GM13976 (cell line): ENCODE measurements at regions not wholly inside any gene's neighbourhood (a gene's known extent, or its start where the extent isn't known, plus 50 kb on each side); places are given as distances from the start of the nearest gene placed in this dataset.

Source experiments
- DNase-seq: peaks from one replicate; pipeline ENCODE4 v3.0.0; 2012; ENCODE audit warnings: low spot score
- in situ Hi-C: fragments of 300-500 bp; cut with MboI; formaldehyde crosslinking; loops from one replicate; pipeline ENCODE4 v1.12.0; 2022; ENCODE audit warnings: low sequenced_read_pairs, mixed read lengths, inconsistent platforms; ENCODE audit not compliant: unreplicated experiment
- TF ChIP-seq, protein P1 (sequence below): IDR thresholded peaks from 2 replicates; pipeline ENCODE4 v1.5.1; 2012; ENCODE audit warnings: borderline replicate concordance, mild to moderate bottlenecking; ENCODE audit not compliant: insufficient read depth; ENCODE audit errors: extremely low read depth, missing control alignments, control extremely low read depth

GRCh38 chr2:240360645-240361475 lies 74.6 kb upstream of the GPC1 start:
- no peak for DNase-seq
- in situ Hi-C loops = no loop called here
- TF ChIP-seq, protein P1, sequence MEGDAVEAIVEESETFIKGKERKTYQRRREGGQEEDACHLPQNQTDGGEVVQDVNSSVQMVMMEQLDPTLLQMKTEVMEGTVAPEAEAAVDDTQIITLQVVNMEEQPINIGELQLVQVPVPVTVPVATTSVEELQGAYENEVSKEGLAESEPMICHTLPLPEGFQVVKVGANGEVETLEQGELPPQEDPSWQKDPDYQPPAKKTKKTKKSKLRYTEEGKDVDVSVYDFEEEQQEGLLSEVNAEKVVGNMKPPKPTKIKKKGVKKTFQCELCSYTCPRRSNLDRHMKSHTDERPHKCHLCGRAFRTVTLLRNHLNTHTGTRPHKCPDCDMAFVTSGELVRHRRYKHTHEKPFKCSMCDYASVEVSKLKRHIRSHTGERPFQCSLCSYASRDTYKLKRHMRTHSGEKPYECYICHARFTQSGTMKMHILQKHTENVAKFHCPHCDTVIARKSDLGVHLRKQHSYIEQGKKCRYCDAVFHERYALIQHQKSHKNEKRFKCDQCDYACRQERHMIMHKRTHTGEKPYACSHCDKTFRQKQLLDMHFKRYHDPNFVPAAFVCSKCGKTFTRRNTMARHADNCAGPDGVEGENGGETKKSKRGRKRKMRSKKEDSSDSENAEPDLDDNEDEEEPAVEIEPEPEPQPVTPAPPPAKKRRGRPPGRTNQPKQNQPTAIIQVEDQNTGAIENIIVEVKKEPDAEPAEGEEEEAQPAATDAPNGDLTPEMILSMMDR = no peak

- in situ Hi-C loops = no loop called here
- TF ChIP-seq, protein P1 = no peak
- no peak for DNase-seq
These were observed 73.2 kb upstream of the GPC1 start for GRCh38 chr2:240362216-240362755.

GRCh38 chr2:240362826-240363745 lies 72.4 kb upstream of the GPC1 start:
- in situ Hi-C loops = no loop called here
- no peak for DNase-seq
- TF ChIP-seq, protein P1 = no peak

GRCh38 chr2:240363746-240364581 lies 71.5 kb upstream of the GPC1 start:
- in situ Hi-C loops = no loop called here
- TF ChIP-seq, protein P1 = no peak

DNA sequence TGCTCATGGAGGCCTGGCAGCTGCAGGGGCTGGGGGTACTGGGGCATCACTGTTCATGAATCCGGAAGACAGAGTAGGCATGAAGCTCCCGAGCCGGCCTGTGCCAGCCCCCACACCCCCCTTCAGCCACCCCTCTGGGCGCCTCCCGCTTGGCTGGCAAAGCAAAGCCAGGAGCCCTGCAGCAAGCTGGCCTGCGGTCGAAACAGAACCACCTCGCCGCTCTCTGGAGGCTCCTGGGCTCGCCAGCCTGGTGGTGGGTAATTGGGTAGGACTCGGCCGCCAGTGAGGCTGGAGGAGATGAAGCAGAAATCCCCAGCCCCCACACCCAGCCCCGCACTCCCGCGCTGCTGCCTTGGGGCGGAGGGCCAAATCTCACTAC lies 70.9 kb upstream of the GPC1 start:
- DNase-seq = no peak
- in situ Hi-C loops = no loop called here
- TF ChIP-seq, protein P1 = no peak

More at GRCh38 chr2:240363746-240364581, 71.5 kb upstream of the GPC1 start:
- no peak for DNase-seq
